HEK293 (cell line): ENCODE measurements at regions not wholly inside any gene's neighbourhood (a gene's known extent, or its start where the extent isn't known, plus 50 kb on each side); places are given as distances from the start of the nearest gene placed in this dataset.

Source experiments
- CTCF ChIA-PET: fragments of 350-600 bp; formaldehyde crosslinking; extraction: SDS; loops from one replicate; lab custom pipeline; 2021; ENCODE audit warnings: antibody characterized with exemption; lab: Yijun Ruan, JAX
- POLR2A ChIA-PET: fragments of 300-600 bp; formaldehyde crosslinking; extraction: SDS; loops from one replicate; lab custom pipeline; 2020; ENCODE audit warnings: antibody characterized with exemption, inconsistent platforms; lab: Yijun Ruan, JAX
- H3K27ac ChIP-seq: fragments of 200-500 bp; sonication (Bioruptor generic); 2 replicates; pipeline ENCODE4 v1.5.1; 2014; ENCODE audit warnings: low read depth, low read length, control low read depth, inconsistent platforms; ENCODE audit errors: extremely low read depth
- H3K36me3 ChIP-seq, 2 experiments: fragments of 200-500 bp in 1 of 2; sonication (Bioruptor generic) in 1 of 2; 1 replicate in 1 of 2; 2 replicates in 1 of 2; pipeline ENCODE4 v1.5.1; 2014 to 2017; ENCODE audit warnings: inconsistent platforms in 2 of 2, low read length in 2 of 2; ENCODE audit not compliant: control insufficient read depth in 2 of 2, insufficient read depth in 1 of 2
- H3K4me1 ChIP-seq: fragments of 200-500 bp; sonication (Bioruptor generic); 2 replicates; pipeline ENCODE4 v1.5.1; 2014; ENCODE audit warnings: mild to moderate bottlenecking, low read length, inconsistent platforms; ENCODE audit not compliant: control insufficient read depth, insufficient read depth
- H3K4me3 ChIP-seq: 2 replicates; pipeline ENCODE4 v1.5.1; 2011; ENCODE audit warnings: low read depth, mild to moderate bottlenecking, control low read depth, low read length, moderate library complexity
- H3K9me3 ChIP-seq: fragments of 200-500 bp; sonication (Bioruptor generic); 2 replicates; pipeline ENCODE4 v1.5.1; 2014; ENCODE audit warnings: low read depth, low read length, inconsistent platforms; ENCODE audit not compliant: control insufficient read depth, insufficient read depth
- BCL11B ChIP-seq: fragments of 450-650 bp; formaldehyde crosslinking; IDR thresholded peaks from 2 replicates; pipeline ENCODE4 v1.5.1; 2016; ENCODE audit warnings: low read depth, missing biosample characterization, missing genetic modification characterization
- HOXA7 ChIP-seq: sonication (generic); formaldehyde crosslinking; IDR thresholded peaks from 2 replicates; pipeline ENCODE4 v1.8.1; 2022; ENCODE audit warnings: missing genetic modification reagents, borderline replicate concordance
- HOXD13 ChIP-seq: sonication (generic); formaldehyde crosslinking; IDR thresholded peaks from 2 replicates; pipeline ENCODE4 v1.8.0; 2022; ENCODE audit warnings: missing genetic modification reagents, borderline replicate concordance
- KLF10 ChIP-seq: fragments of 450-650 bp; IDR thresholded peaks from 2 replicates; pipeline ENCODE4 v1.5.1; 2018; ENCODE audit warnings: missing biosample characterization, mild to moderate bottlenecking, missing genetic modification characterization
- KLF9 ChIP-seq: fragments of 450-650 bp; formaldehyde crosslinking; IDR thresholded peaks from 2 replicates; pipeline ENCODE4 v1.5.1; 2016; ENCODE audit warnings: missing biosample characterization, missing genetic modification characterization, low read depth
- RBAK ChIP-seq: fragments of 450-650 bp; formaldehyde crosslinking; IDR thresholded peaks from 2 replicates; pipeline ENCODE4 v1.5.1; 2016; ENCODE audit warnings: missing biosample characterization, missing genetic modification characterization
- SCRT2 ChIP-seq: fragments of 450-650 bp; formaldehyde crosslinking; IDR thresholded peaks from 2 replicates; pipeline ENCODE4 v1.5.1; 2016; ENCODE audit warnings: missing biosample characterization, missing genetic modification characterization
- ZBTB21 ChIP-seq: fragments of 450-650 bp; formaldehyde crosslinking; IDR thresholded peaks from 2 replicates; pipeline ENCODE4 v1.5.1; 2017; ENCODE audit warnings: missing biosample characterization, missing genetic modification characterization
- ZBTB7A ChIP-seq: fragments of 450-650 bp; formaldehyde crosslinking; IDR thresholded peaks from 2 replicates; pipeline ENCODE4 v1.5.1; 2016; ENCODE audit warnings: low read depth, missing biosample characterization, missing genetic modification characterization
- ZFP69B ChIP-seq: fragments of 450-650 bp; formaldehyde crosslinking; IDR thresholded peaks from 2 replicates; pipeline ENCODE4 v1.5.1; 2016; ENCODE audit warnings: missing biosample characterization, missing genetic modification characterization
- ZNF184 ChIP-seq: fragments of 450-650 bp; IDR thresholded peaks from 2 replicates; pipeline ENCODE4 v1.5.1; 2018; ENCODE audit warnings: missing biosample characterization, mild to moderate bottlenecking, missing genetic modification characterization
- ZNF19 ChIP-seq: fragments of 450-650 bp; formaldehyde crosslinking; IDR thresholded peaks from 2 replicates; pipeline ENCODE4; 2016; ENCODE audit warnings: missing biosample characterization, missing genetic modification characterization, low read depth
- ZNF239 ChIP-seq: fragments of 450-650 bp; formaldehyde crosslinking; IDR thresholded peaks from 2 replicates; pipeline ENCODE4 v1.5.1; 2016; ENCODE audit warnings: missing biosample characterization, missing genetic modification characterization
- ZNF302 ChIP-seq: fragments of 450-650 bp; formaldehyde crosslinking; IDR thresholded peaks from 2 replicates; pipeline ENCODE4 v1.5.1; 2016; ENCODE audit warnings: missing biosample characterization, missing genetic modification characterization, low read depth
- ZNF423 ChIP-seq: fragments of 450-650 bp; formaldehyde crosslinking; IDR thresholded peaks from 2 replicates; pipeline ENCODE4 v1.5.1; 2016; ENCODE audit warnings: missing biosample characterization, missing genetic modification characterization
- ZNF473 ChIP-seq: fragments of 450-650 bp; formaldehyde crosslinking; IDR thresholded peaks from 2 replicates; pipeline ENCODE4 v1.5.1; 2017; ENCODE audit warnings: missing biosample characterization, missing genetic modification characterization
- ZNF560 ChIP-seq: fragments of 450-650 bp; formaldehyde crosslinking; IDR thresholded peaks from 2 replicates; pipeline ENCODE4 v1.5.1; 2017; ENCODE audit warnings: missing biosample characterization, missing genetic modification characterization, borderline replicate concordance
- ZNF707 ChIP-seq: fragments of 450-650 bp; formaldehyde crosslinking; IDR thresholded peaks from 2 replicates; pipeline ENCODE4 v1.5.1; 2016; ENCODE audit warnings: missing biosample characterization, missing genetic modification characterization
- ZNF843 ChIP-seq: fragments of 450-650 bp; formaldehyde crosslinking; IDR thresholded peaks from 2 replicates; pipeline ENCODE4 v1.5.1; 2016; ENCODE audit warnings: missing biosample characterization, missing genetic modification characterization
- ZSCAN16 ChIP-seq: fragments of 450-650 bp; formaldehyde crosslinking; IDR thresholded peaks from 2 replicates; pipeline ENCODE4 v1.5.1; 2016; ENCODE audit warnings: missing biosample characterization, missing genetic modification characterization
- ZXDB ChIP-seq: fragments of 450-650 bp; formaldehyde crosslinking; IDR thresholded peaks from 2 replicates; pipeline ENCODE4 v1.5.1; 2016; ENCODE audit warnings: missing biosample characterization, missing genetic modification characterization
- TF ChIP-seq, protein P1 (sequence below): fragments of 450-650 bp; formaldehyde crosslinking; IDR thresholded peaks from 2 replicates; pipeline ENCODE4 v1.5.1; 2016; ENCODE audit warnings: missing biosample characterization, missing genetic modification characterization
- TF ChIP-seq, protein P2 (sequence below): fragments of 450-650 bp; formaldehyde crosslinking; IDR thresholded peaks from 2 replicates; pipeline ENCODE4 v1.5.1; 2016; ENCODE audit warnings: missing biosample characterization, missing genetic modification characterization
- TF ChIP-seq, protein P3 (sequence below): fragments of 450-650 bp; formaldehyde crosslinking; IDR thresholded peaks from 2 replicates; pipeline ENCODE4 v1.5.1; 2016; ENCODE audit warnings: missing biosample characterization, missing genetic modification characterization
- TF ChIP-seq, protein P4 (sequence below): fragments of 450-650 bp; formaldehyde crosslinking; IDR thresholded peaks from 2 replicates; pipeline ENCODE4 v1.5.1; 2016; ENCODE audit warnings: missing biosample characterization, missing genetic modification characterization
- TF ChIP-seq, protein P5 (sequence below): fragments of 450-650 bp; formaldehyde crosslinking; IDR thresholded peaks from 2 replicates; pipeline ENCODE4 v1.5.1; 2016; ENCODE audit warnings: missing biosample characterization, missing genetic modification characterization

DNA sequence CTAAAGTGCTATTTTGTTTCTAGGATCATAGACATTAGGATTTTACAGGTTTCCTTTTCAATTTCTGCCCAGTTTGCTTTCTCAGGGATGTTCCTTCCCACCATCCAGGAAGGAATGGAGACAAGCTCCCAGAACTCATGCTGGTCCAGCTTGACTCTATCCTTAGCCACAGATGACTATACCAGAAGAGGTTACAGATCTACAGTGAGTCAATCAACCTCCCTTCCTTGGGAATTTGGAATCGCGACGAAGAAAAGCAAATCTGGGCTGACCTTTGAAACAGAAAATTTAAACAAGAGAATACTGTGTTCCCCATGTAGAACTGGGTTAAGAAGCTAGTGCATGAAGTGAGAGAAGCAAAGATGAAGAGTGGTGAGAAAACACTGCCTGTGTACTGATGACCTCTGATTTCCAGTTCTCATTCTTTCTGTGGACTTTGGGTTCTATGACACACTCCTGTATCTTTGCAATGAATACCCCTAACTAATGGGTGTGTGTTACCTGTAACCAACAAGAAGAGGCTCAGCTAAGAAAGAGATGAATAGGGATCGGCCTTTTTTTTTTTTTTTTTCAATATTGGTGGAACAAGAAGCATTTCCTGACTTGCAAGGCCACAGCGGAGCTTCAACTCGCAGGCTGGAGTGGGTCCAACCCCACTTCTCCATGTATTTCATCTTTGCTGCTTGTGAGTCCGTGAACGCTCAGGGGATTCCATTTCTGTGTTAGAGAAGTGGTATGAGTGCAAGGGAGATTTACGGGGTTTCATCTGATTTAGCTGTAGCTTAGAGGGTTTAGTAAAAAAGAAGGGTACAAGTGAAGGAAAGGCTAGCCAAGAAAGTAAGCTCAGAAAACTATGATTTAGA, 563.9 kb upstream of the CLINT1 start (continued):
- no peak for TF ChIP-seq ZNF707 (tag by site-specific recombination)
- TF ChIP-seq, protein P1, sequence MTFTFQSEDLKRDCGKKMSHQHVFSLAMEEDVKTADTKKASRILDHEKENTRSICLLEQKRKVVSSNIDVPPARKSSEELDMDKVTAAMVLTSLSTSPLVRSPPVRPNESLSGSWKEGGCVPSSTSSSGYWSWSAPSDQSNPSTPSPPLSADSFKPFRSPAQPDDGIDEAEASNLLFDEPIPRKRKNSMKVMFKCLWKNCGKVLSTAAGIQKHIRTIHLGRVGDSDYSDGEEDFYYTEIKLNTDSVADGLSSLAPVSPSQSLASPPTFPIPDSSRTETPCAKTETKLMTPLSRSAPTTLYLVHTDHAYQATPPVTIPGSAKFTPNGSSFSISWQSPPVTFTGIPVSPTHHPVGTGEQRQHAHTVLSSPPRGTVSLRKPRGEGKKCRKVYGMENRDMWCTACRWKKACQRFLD (tag by site-specific recombination): no peak
- TF ChIP-seq, protein P2, sequence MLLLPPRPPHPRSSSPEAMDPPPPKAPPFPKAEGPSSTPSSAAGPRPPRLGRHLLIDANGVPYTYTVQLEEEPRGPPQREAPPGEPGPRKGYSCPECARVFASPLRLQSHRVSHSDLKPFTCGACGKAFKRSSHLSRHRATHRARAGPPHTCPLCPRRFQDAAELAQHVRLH (tag by site-specific recombination): no peak
- no peak for TF ChIP-seq ZXDB (tag by site-specific recombination)
- TF ChIP-seq ZNF239 (tag by site-specific recombination): no peak
- TF ChIP-seq BCL11B: no peak
- TF ChIP-seq, all 188 proteins: peak for 0

DNA sequence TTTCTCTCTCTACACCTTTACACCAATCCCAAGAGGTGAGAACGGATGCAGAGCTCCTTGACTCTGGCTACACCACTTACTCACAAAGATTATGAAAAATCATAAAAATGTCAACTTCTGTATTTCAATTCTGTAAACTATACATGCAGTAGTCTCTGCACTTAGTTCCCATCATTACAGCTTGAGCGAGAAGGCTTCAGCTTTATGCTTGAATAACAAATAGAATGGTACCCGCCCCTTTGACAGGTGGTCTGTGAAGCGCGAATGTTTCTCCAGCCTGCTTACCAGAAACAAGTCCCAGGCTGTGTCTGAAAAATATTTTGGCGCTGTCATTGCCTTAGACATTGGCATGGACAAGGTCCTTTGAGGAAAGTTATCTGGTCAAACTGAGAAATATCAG, 562.4 kb upstream of the CLINT1 start:
- CTCF ChIA-PET: no interaction called here
- POLR2A ChIA-PET: interaction anchor here (1.2 kb wide), 1 partner anchor 14 kb away, joined by 3 read pairs; no protein-coding TSS in a partner anchor
- Histone ChIP-seq H3K4me3 (no peak overlapping the region), H3K36me3 (no peaks in the 10 kb centered on the region), H3K4me1 (peaks cover 5% of the 10 kb centered on the region), H3K27ac (no peak overlapping the region), H3K9me3 (no peaks in the 10 kb centered on the region)
- TF ChIP-seq ZSCAN16 (tag by site-specific recombination): no peak
- TF ChIP-seq RBAK (tag by site-specific recombination): no peak
- TF ChIP-seq ZNF473 (tag by site-specific recombination): no peak
- no peak for TF ChIP-seq ZFP69B
- TF ChIP-seq SCRT2 (tag by site-specific recombination): no peak
- TF ChIP-seq HOXA7 (CRISPR knock-in tag): no peak
- no peak for TF ChIP-seq ZNF843 (tag by site-specific recombination)
- no peak for TF ChIP-seq ZNF19 (tag by site-specific recombination)
- no peak for TF ChIP-seq ZNF423
- TF ChIP-seq, protein P3, sequence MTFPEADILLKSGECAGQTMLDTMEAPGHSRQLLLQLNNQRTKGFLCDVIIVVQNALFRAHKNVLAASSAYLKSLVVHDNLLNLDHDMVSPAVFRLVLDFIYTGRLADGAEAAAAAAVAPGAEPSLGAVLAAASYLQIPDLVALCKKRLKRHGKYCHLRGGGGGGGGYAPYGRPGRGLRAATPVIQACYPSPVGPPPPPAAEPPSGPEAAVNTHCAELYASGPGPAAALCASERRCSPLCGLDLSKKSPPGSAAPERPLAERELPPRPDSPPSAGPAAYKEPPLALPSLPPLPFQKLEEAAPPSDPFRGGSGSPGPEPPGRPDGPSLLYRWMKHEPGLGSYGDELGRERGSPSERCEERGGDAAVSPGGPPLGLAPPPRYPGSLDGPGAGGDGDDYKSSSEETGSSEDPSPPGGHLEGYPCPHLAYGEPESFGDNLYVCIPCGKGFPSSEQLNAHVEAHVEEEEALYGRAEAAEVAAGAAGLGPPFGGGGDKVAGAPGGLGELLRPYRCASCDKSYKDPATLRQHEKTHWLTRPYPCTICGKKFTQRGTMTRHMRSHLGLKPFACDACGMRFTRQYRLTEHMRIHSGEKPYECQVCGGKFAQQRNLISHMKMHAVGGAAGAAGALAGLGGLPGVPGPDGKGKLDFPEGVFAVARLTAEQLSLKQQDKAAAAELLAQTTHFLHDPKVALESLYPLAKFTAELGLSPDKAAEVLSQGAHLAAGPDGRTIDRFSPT: no peak
- TF ChIP-seq KLF10 (tag by site-specific recombination): no peak
- no peak for TF ChIP-seq KLF9 (tag by site-specific recombination)
- TF ChIP-seq ZBTB21 (tag by site-specific recombination): no peak

DNA sequence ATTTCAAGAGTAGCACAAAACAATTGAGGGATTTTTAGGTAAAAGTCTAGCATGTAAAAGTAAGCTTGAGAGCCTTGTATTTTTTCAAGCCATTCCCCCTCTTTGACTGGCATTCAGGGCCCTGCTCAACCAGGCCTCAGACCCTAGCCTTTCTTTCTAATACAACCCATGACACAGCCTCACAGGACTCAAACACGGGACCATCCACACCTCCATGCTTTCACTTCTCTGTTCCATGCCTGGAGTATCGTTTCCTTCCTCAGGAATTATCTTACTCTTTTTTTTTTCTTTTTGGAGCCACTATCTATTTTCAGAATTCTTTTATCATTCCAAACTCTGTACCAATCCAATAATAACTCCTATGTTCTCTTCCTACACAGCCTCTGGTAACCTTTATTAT, 560.2 kb upstream of the CLINT1 start:
- no peak overlapping the region for H3K27ac ChIP-seq
- H3K4me3 ChIP-seq: no peak overlapping the region
- CTCF ChIA-PET: interaction anchor here (0.6 kb wide), 1 partner anchor 344 kb away, joined by 3 read pairs; no protein-coding TSS in a partner anchor
- H3K36me3 ChIP-seq: no peaks in the 10 kb centered on the region
- POLR2A ChIA-PET: no interaction called here
- H3K9me3 ChIP-seq: no peaks in the 10 kb centered on the region
- peaks cover 5% of the 10 kb centered on the region for H3K4me1 ChIP-seq
- no peak for TF ChIP-seq ZNF184 (tag by site-specific recombination)
- no peak for TF ChIP-seq ZNF302 (tag by site-specific recombination)
- TF ChIP-seq, protein P4, sequence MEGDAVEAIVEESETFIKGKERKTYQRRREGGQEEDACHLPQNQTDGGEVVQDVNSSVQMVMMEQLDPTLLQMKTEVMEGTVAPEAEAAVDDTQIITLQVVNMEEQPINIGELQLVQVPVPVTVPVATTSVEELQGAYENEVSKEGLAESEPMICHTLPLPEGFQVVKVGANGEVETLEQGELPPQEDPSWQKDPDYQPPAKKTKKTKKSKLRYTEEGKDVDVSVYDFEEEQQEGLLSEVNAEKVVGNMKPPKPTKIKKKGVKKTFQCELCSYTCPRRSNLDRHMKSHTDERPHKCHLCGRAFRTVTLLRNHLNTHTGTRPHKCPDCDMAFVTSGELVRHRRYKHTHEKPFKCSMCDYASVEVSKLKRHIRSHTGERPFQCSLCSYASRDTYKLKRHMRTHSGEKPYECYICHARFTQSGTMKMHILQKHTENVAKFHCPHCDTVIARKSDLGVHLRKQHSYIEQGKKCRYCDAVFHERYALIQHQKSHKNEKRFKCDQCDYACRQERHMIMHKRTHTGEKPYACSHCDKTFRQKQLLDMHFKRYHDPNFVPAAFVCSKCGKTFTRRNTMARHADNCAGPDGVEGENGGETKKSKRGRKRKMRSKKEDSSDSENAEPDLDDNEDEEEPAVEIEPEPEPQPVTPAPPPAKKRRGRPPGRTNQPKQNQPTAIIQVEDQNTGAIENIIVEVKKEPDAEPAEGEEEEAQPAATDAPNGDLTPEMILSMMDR (tag by site-specific recombination): no peak
- TF ChIP-seq HOXD13: no peak
- no peak for TF ChIP-seq ZBTB7A (tag by site-specific recombination)
- no peak for TF ChIP-seq ZNF560 (tag by site-specific recombination)
- TF ChIP-seq, protein P5, sequence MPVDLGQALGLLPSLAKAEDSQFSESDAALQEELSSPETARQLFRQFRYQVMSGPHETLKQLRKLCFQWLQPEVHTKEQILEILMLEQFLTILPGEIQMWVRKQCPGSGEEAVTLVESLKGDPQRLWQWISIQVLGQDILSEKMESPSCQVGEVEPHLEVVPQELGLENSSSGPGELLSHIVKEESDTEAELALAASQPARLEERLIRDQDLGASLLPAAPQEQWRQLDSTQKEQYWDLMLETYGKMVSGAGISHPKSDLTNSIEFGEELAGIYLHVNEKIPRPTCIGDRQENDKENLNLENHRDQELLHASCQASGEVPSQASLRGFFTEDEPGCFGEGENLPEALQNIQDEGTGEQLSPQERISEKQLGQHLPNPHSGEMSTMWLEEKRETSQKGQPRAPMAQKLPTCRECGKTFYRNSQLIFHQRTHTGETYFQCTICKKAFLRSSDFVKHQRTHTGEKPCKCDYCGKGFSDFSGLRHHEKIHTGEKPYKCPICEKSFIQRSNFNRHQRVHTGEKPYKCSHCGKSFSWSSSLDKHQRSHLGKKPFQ (tag by site-specific recombination): no peak
